AG04449 (cell line): ENCODE measurements at regions not wholly inside any gene's neighbourhood (a gene's known extent, or its start where the extent isn't known, plus 50 kb on each side); places are given as distances from the start of the nearest gene placed in this dataset.

ENCODE experiments used
- CTCF ChIA-PET: fragments of 350-600 bp; formaldehyde crosslinking; extraction: SDS; loops from one replicate; lab custom pipeline; 2021; ENCODE audit warnings: antibody characterized with exemption; lab: Yijun Ruan, JAX
- POLR2A ChIA-PET: fragments of 400-600, 350-600 bp; formaldehyde crosslinking; extraction: SDS; loops from one replicate; lab custom pipeline; 2020; ENCODE audit warnings: antibody characterized with exemption, inconsistent platforms; lab: Yijun Ruan, JAX
- DNase-seq: peaks from one replicate; pipeline ENCODE4 v3.0.0-alpha.2; 2010; ENCODE audit warnings: low read depth, low spot score
- H3K4me3 ChIP-seq: 2 replicates; pipeline ENCODE4 v1.5.1; 2011; ENCODE audit warnings: low read depth, mild to moderate bottlenecking, control low read depth, low read length
- TF ChIP-seq, protein P1 (sequence below): IDR thresholded peaks from one replicate; pipeline ENCODE4 v1.5.1; 2011; ENCODE audit warnings: mild to moderate bottlenecking, moderate library complexity, low read length, control low read depth, inconsistent platforms; ENCODE audit not compliant: insufficient read depth; ENCODE audit errors: missing control alignments

DNA sequence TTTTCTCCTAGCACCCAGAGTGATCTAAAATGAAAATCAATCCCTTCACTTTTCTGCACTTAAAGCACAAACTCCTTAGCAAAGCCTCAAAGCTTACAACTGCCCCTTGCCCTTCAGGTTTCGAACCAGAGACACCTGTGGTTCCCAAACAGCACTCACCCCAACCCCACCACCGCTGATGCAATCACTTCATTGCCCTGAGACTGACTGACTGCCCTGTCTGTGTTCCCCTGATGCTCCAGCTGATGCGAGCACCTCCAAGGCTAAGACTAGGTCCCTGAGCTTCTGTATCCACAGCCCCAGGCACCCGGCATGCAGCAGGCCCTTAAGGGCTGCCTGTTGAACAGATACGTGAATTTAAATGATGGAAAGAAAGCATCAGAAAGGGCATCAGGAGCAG lies 127.3 kb downstream of the ZNF621 start:
- DNase-seq = no peak
- H3K4me3 ChIP-seq = no peak overlapping the region
- ChIA-PET CTCF (no interaction called here), POLR2A (no interaction called here)
- TF ChIP-seq, protein P1, sequence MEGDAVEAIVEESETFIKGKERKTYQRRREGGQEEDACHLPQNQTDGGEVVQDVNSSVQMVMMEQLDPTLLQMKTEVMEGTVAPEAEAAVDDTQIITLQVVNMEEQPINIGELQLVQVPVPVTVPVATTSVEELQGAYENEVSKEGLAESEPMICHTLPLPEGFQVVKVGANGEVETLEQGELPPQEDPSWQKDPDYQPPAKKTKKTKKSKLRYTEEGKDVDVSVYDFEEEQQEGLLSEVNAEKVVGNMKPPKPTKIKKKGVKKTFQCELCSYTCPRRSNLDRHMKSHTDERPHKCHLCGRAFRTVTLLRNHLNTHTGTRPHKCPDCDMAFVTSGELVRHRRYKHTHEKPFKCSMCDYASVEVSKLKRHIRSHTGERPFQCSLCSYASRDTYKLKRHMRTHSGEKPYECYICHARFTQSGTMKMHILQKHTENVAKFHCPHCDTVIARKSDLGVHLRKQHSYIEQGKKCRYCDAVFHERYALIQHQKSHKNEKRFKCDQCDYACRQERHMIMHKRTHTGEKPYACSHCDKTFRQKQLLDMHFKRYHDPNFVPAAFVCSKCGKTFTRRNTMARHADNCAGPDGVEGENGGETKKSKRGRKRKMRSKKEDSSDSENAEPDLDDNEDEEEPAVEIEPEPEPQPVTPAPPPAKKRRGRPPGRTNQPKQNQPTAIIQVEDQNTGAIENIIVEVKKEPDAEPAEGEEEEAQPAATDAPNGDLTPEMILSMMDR = no peak

DNA sequence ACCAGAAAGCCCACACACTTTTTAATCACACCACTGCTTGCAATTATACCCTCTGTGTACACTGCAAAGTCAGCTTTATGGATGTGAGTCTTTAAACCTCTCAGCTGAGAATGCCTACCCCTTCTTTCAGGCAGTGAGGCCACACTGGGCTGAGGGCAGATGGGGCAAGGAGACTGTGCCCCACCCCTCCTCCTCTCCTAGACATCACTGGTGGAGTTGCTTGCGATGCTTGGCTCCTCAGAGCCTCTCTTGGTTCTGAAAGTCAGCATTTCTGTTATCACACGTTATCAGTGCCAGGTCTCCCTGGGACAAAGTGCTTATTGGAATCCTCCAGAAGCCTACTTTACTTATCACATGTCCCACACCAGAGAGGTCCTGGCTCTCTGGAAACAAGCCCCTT lies 128.2 kb downstream of the ZNF621 start:
- no peak for DNase-seq
- ChIA-PET CTCF (no interaction called here), POLR2A (no interaction called here)
- no peak overlapping the region for H3K4me3 ChIP-seq
- TF ChIP-seq, protein P1 = no peak

DNA sequence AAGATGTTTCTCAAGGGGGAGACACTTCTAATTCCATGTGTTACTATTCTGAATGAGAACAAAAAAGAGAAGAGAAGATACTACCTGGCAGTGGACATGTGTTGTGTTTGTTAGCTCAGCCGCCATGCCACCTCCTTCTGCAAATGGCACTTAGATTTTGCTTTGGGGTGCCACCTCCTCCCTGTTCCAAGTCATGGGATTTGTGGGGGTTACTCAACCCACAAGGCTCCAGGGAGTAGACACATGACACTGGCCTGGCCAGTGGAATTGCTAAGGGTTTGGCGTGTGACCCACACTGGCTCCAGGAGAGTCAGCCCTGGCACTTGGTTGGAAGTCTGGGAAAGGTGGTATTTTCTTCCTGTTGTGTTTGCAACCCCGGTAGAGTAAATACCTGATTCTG lies 129.1 kb downstream of the ZNF621 start:
- POLR2A ChIA-PET = no interaction called here
- CTCF ChIA-PET = no interaction called here
- no peak overlapping the region for H3K4me3 ChIP-seq
- TF ChIP-seq, protein P1 = no peak
- no peak for DNase-seq

DNA sequence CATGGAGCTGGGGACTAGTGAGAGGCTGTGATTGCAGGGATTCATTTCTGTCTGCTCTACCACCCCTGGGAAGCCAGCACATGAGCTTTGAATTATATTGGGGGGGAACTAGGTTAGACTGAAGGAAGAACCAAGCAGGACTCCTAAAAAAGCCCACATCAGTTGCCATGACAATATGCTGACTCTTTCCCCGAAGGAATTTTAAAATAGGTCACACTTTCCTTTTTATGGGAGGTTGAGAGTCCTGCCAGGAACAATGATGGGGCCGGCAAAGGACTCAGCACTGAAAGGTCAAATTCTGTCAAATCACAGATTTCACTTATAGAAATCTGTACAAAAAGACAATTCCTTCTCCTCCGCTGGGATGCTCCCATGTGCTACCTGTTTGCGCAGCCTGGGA lies 130.8 kb downstream of the ZNF621 start:
- no peak overlapping the region for H3K4me3 ChIP-seq
- CTCF ChIA-PET = no interaction called here
- POLR2A ChIA-PET = no interaction called here
- DNase-seq = no peak
- TF ChIP-seq, protein P1 = no peak

DNA sequence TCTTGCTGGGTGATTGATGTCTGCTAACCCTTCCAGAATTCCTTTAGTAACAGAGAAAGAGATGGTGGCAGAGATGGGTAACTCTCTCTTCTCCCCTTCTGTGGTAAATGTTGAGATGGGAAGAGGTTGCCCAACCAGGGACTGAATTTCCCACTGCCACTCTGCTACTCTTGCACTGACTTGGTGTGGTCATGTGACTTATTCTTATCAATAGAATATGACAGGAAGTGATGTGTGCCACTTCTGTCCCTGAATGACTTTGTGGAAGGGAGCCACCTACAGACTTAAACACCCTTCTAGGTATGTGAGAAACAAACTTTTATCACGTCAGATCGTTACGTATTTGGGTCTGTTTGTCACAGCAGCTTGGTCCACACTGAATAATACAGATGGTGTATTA lies 132.9 kb downstream of the ZNF621 start:
- no peak for DNase-seq
- TF ChIP-seq, protein P1 = no peak
- CTCF ChIA-PET = no interaction called here

DNA sequence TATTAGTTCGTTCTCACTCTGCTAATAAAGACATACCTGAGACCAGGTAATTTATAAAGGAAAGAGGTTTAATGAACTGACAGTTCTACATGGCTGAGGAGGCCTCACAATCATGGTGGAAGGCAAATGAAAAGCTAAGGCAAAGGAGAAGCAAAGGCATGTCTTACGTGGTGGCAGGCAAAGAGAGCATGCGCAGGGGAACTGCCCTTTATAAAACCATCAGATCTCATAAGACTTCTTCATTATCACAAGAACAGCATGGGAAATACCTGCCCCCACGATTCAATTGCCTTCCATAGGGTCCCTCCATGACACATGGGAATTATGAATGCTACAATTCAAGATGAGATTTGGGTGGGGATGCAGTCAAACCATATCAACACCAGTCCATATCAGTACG lies 133.5 kb downstream of the ZNF621 start:
- TF ChIP-seq, protein P1 = no peak
- CTCF ChIA-PET = no interaction called here
- no peak overlapping the region for H3K4me3 ChIP-seq
- DNase-seq = no peak
- POLR2A ChIA-PET = no interaction called here

More for the DNA sequence above, 132.9 kb downstream of the ZNF621 start:
- no peak overlapping the region for H3K4me3 ChIP-seq
- POLR2A ChIA-PET = no interaction called here
